RWPE2 (cell line): ENCODE measurements at regions not wholly inside any gene's neighbourhood (a gene's known extent, or its start where the extent isn't known, plus 50 kb on each side); places are given as distances from the start of the nearest gene placed in this dataset.

ENCODE experiments used
- ATAC-seq: fragments of 200-7000 bp; cut with Tn5 transposase; 3 replicates; pipeline ENCODE4 v1.9.1; 2021; ENCODE audit warnings: low read depth
- DNase-seq: peaks from one replicate; pipeline ENCODE4 v3.0.0-alpha.2; 2020; ENCODE audit warnings: low spot score
- H3K27ac ChIP-seq: fragments of 450-650 bp; 2 replicates; pipeline ENCODE4 v1.5.1; 2017; ENCODE audit warnings: mild to moderate bottlenecking; ENCODE audit not compliant: poor library complexity, severe bottlenecking
- H3K27me3 ChIP-seq: fragments of 250-450 bp; sonication (Bioruptor Pico); 2 replicates; pipeline ENCODE4 v1.5.1; 2021; ENCODE audit warnings: mild to moderate bottlenecking, moderate library complexity; ENCODE audit not compliant: insufficient read depth, poor library complexity, severe bottlenecking
- H3K36me3 ChIP-seq: fragments of 250-450 bp; sonication (Bioruptor Pico); 2 replicates; pipeline ENCODE4 v1.5.1; 2020; ENCODE audit warnings: low read depth, mild to moderate bottlenecking, moderate library complexity
- H3K4me1 ChIP-seq: fragments of 250-450 bp; sonication (Bioruptor Pico); 2 replicates; pipeline ENCODE4 v1.5.1; 2021; ENCODE audit warnings: mild to moderate bottlenecking, moderate library complexity; ENCODE audit not compliant: insufficient read depth, poor library complexity, severe bottlenecking
- H3K4me3 ChIP-seq: fragments of 250-450 bp; sonication (Bioruptor Pico); 2 replicates; pipeline ENCODE4 v1.5.1; 2021; ENCODE audit warnings: mild to moderate bottlenecking, moderate library complexity; ENCODE audit not compliant: severe bottlenecking
- H3K9me3 ChIP-seq: fragments of 250-450 bp; sonication (Bioruptor Pico); 2 replicates; pipeline ENCODE4 v1.5.1; 2021; ENCODE audit warnings: mild to moderate bottlenecking, moderate library complexity; ENCODE audit not compliant: severe bottlenecking
- CTCF ChIP-seq: fragments of 450-650 bp; IDR thresholded peaks from one replicate; pipeline ENCODE4 v1.5.1; 2017; ENCODE audit warnings: mild to moderate bottlenecking, moderate library complexity; ENCODE audit not compliant: poor library complexity, severe bottlenecking

- Histone ChIP-seq H3K27ac (no peak overlapping the region), H3K4me1 (peaks cover 26% of the 10 kb centered on the region), H3K4me3 (no peak overlapping the region), H3K9me3 (no peaks in the 10 kb centered on the region), H3K27me3 (no peaks in the 10 kb centered on the region), H3K36me3 (no peaks in the 10 kb centered on the region)
- no peak for DNase-seq
- no peak for TF ChIP-seq CTCF
- ATAC-seq, result no peak
Observed at GRCh38 chr4:164207460-164207859, 546.5 kb upstream of the SMIM31 start.

- H3K27ac ChIP-seq, result no peak overlapping the region
- H3K4me3 ChIP-seq, result no peak overlapping the region
- ATAC-seq (0 out of 3 replicates have a peak, but pooled peaks have one; percentile 51), DNase-seq (no peak)
- no peak for TF ChIP-seq CTCF
- no peaks in the 10 kb centered on the region for H3K9me3 ChIP-seq
- H3K36me3 ChIP-seq, result no peaks in the 10 kb centered on the region
- H3K27me3 ChIP-seq, result no peaks in the 10 kb centered on the region
- H3K4me1 ChIP-seq, result peaks cover 11% of the 10 kb centered on the region
Observed at GRCh38 chr4:164210377-164210776, 543.6 kb upstream of the SMIM31 start.

- Histone ChIP-seq H3K4me1 (peaks cover 11% of the 10 kb centered on the region), H3K9me3 (no peaks in the 10 kb centered on the region), H3K27ac (peak overlapping the region; percentile 10), H3K4me3 (no peak overlapping the region), H3K36me3 (no peaks in the 10 kb centered on the region), H3K27me3 (no peaks in the 10 kb centered on the region)
- no peak for TF ChIP-seq CTCF
- ATAC-seq (peak; percentile 69), DNase-seq (no peak)
Observed at GRCh38 chr4:164212134-164212533, 541.8 kb upstream of the SMIM31 start.

GRCh38 chr4:164212714-164213113, 541.2 kb upstream of the SMIM31 start:
- Histone ChIP-seq H3K27me3 (no peaks in the 10 kb centered on the region), H3K4me1 (peaks cover 11% of the 10 kb centered on the region), H3K9me3 (no peaks in the 10 kb centered on the region), H3K27ac (peak overlapping the region; percentile 10), H3K36me3 (no peaks in the 10 kb centered on the region), H3K4me3 (no peak overlapping the region)
- DNase-seq (no peak), ATAC-seq (0 out of 3 replicates have a peak, but pooled peaks have one; percentile 25)
- no peak for TF ChIP-seq CTCF

- H3K36me3 ChIP-seq, result no peaks in the 10 kb centered on the region
- H3K27me3 ChIP-seq, result no peaks in the 10 kb centered on the region
- no peak overlapping the region for H3K4me3 ChIP-seq
- H3K4me1 ChIP-seq, result peaks cover 11% of the 10 kb centered on the region
- H3K27ac ChIP-seq, result no peak overlapping the region
- no peaks in the 10 kb centered on the region for H3K9me3 ChIP-seq
- ATAC-seq (no peak), DNase-seq (no peak)
- TF ChIP-seq CTCF, result no peak
Observed at GRCh38 chr4:164215113-164215741, 538.7 kb upstream of the SMIM31 start.
